IPS-NIHi7 (cell line): ENCODE measurements at regions not wholly inside any gene's neighbourhood (a gene's known extent, or its start where the extent isn't known, plus 50 kb on each side); places are given as distances from the start of the nearest gene placed in this dataset.
"Not testable (repeated sequence)": the region's sequence is repeated elsewhere in the genome, so short reads cannot be mapped to it uniquely, and the experiment has no call there.

Experiments
- DNase-seq: peaks from one replicate; pipeline ENCODE4 v3.0.0; 2012; ENCODE audit warnings: mixed read lengths; ENCODE audit errors: extremely low spot score

DNA sequence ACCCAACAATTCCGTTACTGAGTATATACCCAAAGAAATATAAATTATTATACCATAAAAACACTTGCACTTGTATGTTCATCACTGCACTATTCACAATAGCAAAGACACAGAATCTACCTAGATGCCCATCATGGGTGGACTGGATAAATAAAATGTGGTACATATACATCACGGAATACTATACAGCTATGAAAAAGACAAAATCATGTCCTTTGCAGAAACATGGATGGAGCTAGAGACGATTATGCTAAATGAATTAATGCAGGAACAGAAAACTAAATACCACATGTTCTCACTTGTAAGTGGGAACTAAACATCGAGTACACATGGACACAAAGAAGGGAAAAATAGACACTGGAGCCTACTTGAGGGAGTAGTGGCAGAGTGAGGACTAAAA, 185.3 kb downstream of the PYDC2 start:
- no peak for DNase-seq

DNA sequence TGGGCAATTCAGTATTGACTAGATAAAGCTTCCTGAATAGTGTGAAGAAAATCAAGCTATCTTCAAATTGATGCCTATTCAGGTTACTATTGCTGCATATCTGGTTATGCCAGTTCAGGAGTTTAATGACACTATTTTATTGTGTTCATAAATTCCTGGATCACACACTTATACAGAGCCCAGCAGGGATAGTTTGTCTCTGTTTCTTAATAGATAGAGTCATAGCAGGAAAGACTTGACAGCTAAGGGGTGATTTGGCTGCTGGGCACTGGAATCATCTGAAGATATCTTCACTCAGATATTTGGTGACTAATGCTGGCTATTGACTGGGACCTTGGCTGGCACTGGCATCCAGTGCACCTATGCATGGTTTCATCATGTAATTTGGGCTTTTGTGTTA, 187.8 kb downstream of the PYDC2 start:
- DNase-seq: no peak

DNA sequence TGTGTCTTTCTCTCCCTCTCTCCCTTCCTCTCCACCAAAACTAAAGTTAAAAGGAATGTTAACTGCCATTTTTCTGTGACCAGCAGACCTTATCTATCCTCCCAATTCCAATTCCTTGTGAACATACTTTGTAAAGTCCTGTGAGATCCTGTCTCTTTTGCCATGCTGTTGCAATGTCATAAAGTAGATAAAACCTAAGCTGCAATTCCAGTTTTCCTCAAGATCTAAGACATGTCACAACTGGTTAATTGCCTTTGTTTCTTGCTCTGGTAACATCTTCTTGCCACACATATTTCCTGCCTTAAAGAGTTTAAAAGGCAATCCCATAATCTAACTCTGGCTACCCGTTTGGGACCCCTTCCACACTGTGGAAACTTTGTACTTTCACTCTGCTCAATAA, 188.7 kb downstream of the PYDC2 start:
- DNase-seq: no peak

DNA sequence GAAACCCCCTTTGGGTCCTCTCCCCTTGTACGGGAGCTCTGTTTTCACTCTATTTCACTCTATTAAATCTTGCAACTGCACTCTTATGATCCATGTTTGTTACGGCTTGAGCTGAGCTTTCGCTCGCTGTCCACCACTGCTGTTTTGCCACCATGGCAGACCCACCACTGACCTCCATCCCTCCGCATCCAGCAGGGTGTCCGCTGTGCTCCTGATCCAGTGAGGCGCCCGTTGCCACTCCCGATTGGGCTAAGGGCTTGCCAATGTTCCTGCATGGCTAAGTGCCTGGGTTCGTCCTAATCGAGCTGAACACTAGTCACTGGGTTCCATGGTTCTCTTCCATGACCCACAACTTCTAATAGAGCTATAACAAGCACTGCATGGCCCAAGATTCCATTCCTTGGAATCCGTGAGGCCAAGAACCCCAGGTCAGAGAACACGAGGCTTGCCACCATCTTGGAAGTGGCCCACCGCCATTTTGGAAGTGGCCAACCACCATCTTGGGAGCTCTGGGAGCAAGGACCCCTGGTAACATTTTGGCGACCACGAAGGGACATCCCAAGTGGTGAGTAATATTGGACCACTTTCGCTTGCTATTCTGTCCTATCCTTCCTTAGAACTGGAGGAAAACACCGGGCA, 197.9 kb downstream of the PYDC2 start:
- not testable (repeated sequence) for DNase-seq

DNA sequence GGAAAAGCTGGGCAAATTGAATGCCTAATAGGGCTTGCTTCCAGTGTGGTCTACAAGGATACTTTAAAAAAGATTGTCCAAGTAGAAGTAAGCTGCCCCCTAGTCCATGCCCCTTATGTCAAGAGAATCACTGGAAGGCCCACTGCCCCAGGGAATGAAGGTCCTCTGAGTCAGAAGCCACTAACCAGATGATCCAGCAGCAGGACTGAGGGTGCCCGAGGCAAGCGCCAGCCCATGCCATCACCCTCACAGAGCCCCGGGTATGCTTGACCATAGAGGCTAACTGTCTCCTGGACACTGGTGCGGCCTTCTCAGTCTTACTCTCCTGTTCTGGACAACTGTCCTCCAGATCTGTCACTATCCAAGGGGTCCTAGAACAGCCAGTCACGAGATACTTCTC, 201.2 kb downstream of the PYDC2 start:
- not testable (repeated sequence) for DNase-seq

DNA sequence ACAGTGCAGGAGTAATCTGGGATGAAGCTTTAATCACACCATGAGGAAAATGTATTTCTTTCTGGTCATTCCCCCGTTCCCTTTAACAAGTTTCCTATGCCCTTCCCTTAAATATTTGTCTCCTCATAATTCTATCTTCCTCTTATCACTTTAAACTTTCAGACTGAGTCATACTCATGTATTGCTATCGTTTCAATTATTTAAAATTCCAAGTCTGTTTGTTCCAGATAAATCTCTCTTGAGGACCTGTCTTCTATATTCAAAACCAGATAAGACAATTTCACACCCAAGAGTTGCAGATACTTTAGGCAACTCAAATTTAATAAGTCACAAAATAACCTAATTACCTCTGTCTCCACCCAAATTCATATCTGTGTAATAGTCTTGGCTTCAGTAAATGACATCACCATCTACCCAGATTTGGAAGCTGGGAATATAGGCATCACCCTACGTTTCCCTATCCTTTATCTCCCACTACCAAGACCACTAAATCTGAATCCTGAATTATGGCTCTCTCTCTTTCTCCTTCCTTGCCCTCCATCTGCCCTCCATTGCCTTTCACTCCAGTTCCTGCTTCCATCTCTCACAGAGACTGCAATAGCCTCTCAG, 220.1 kb downstream of the PYDC2 start:
- no peak for DNase-seq

DNA sequence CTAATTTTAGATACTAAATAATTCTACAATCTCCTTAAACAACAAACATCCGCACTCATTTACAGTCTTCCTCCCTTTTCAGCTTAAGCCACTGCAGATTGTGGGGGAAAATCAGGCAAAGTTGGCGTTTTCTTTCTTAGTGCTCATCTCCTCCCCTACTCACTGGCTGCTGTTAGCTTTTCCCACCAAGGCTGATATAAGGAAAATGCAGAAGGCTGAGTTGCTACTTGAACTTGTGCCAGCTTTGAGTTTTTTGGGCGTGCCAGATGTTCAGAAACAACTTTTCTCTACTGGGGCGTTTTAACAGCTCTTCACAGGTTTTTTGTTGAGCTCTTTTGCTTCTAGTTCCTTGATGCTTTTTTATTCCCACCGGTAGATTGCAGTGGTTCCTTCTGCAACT, 222.0 kb downstream of the PYDC2 start:
- no peak for DNase-seq

DNA sequence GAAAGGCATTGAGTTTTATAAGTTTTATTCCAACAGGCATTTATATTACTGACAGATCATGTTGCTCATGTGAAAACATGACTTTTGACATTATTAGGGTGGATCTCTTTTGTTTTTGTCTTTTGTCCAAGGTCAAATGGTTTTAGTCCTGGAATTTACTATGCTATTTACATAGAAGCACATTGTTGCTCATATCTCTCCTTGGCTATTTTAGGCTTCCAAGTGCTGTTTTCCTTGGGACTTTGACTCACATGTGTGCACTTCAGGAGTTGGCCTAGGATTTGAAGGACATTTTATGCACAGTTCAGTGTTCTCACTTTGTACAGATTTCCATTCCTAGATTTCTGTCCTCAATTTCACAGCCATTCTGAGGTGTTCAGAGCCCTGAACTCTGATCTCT, 225.7 kb downstream of the PYDC2 start:
- DNase-seq: no peak

DNA sequence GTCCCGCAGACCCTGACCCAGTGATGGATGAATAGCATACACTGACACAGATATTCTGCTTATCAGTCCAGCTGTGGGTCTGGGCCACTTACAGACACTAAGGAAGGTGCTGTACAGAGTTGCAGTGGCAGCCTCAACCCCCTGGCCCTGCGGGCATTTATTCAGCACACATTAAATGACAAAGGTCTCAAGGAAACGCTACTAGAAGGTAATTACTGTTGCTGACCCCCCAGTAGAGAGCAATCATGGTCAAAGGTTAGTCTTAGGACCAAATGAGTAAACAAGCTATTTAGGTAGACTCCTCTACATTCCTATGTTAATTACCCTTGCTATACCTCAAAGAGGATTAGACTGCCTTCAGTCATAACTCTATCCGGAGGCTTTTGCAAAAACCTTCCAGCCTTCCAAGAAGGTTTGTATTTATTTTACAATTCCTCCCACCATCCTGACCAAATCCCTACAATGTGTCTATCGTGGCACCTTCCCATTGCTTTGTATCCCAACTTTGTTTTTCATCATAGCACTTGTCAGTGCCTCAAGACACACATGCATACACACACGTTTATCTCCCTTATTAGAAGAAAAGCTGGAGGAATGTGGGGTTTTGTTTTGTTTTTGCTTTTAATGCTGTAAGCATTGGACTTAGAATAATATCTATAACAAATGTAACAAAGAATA, 227.9 kb downstream of the PYDC2 start:
- no peak for DNase-seq

DNA sequence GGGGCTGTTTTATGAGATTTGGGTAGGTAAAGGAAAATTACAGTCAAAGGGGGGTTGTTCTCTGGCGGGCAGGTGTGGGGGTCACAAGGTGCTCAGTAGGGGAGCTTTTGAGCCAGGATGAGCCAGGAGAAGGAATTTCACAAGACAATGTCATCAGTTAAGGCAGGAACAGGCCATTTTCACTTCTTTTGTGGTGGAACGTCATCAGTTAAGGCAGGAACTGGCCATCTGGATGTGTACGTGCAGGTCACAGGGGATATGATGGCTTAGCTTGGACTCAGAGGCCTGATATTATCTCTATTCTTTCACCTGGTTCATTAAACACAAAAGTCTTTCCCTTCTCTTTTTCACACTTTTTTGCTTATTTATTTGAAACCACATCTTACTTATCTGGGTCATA, 230.2 kb downstream of the PYDC2 start:
- not testable (repeated sequence) for DNase-seq

DNA sequence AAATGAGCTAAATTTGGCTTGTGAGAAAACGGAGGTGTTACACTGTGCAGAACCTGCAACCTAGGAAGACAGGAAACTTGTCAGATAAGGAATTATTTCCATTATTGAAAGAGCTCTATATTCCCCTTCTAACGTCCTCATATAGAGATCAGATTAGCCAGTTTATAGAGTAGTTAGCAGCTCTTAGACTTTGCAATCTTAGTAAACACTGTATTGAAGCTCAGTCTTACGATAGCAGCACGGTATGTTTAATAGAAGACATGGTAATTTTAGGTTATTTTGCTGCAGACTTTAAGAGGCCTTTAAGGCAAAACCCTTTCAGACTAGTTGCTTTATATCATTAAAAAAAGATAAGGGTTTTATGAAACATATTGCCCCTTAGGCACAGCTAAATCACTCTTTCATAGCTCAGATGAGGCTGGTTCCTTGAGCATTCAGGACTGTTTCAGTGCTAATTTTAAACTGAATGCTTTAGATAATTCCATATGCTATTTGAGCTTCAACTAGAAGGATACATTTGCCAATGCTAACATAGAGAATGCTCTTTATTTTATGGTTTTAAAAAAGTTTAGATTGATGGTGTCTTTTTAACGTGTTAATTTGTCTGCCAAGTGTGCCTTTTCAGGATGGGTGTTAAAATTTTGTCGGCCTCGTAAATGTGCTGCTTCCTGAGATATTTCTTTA, 234.3 kb downstream of the PYDC2 start:
- no peak for DNase-seq

DNA sequence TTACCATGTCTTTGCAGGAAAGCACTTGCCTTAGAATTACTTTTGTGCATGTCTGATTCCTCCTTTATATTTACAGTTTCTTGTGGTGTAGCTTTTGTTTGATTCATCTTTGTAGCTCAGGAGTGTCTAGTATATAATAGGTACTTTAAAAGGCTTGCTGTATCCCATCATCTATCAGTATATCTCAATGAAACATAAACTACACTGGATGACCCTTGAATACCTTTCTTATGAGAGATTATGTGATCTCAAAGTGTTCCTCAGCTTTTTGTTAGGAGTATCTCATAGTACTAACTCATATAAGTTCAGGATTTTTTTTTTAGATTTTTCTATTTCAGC, 234.8 kb downstream of the PYDC2 start:
- DNase-seq: no peak

DNA sequence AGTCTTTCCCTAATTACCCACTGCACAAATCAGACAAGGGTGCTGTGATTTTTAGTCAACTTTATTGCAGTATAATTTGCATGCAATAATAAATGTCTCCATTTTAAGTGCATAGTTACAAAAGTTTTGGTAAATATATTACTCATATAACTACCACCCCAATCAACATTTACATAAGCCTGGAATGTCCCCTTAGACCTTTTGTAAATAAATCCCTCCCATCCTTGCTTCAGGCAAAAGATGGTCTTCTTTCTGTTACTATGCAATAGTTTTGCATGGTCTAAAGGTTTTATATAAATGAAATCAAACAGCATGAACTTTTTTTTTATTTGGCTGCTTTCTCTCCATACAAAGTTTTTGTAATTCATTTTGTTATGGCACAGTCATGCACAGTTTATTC, 235.4 kb downstream of the PYDC2 start:
- no peak for DNase-seq

DNA sequence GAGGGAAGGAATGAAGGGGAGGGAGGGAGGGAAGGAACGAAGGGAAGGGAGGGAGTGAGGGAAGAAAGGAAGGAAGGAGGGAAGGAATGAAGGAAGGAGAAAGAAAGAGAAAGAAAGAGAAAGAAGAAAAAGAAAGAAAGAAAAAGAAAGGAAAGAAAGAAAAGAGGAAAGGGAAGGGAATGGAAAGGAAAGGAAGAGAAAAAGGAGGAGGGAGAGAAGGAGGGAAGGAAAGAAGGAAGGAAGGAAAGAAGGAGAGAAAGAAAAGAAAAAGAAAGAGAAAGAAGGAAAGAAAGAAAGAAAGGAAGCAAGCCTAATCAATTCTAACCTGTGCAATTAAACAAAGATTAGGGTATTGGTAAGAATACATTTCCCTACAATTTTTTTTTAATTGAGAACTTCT, 238.6 kb downstream of the PYDC2 start:
- DNase-seq: no peak

DNA sequence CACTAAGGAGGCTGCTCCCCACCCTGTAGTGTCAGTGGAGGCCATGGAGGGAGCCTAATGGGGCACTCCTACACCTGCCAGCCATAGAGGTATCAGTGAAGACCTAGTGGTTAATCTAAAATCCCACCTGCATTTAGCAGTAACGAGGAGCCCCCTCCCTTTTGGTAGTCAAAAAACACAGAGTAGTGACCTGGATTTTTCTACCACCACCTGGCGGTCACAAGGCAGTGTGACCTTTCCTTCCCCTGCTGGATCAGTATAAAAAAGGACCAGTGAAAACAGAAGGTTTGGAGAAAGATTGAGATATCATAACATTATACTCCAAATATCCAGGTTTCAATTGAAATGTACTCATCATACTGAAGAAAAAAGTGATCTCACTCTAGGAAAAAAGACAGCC, 241.2 kb downstream of the PYDC2 start:
- peak; percentile 45 for DNase-seq

DNA sequence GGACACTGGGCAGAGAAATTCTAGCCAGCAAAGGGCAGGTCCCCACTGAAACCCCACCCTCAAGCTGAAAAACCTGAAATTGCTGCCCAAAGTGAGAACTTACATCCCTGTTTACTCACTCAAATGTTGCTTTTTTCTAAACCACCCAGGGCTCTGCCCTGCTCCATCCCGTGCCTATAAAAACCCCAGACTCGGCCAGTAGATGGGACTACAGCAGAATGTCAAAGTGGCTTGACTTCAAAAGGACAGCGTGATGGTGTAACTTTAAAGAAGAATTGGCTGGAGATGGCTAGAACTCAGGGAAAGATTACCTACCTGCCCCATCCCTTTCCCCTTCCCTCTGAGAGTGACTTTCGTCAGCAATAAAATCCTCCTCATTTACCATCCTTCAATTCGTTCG, 246.9 kb downstream of the PYDC2 start:
- DNase-seq: no peak

DNA sequence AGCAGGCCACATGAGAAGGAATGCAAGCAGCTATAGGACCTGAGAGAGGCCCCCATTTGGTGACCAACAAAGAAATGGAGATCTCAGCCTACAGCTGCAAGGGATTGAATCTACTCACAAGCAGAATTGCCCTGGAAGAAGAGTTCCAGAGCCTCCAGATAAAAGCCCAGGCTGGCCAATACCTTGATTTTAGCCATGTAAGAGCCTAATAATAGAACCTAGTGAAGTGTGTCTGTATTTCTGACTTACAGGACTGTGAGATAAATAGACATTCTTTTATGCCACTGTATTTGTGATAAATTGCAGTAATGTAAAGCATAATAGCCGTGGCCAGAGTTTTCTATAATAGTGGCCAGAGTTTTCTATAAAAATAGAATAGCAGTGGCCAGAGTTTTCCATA, 254.6 kb downstream of the PYDC2 start:
- no peak for DNase-seq

DNA sequence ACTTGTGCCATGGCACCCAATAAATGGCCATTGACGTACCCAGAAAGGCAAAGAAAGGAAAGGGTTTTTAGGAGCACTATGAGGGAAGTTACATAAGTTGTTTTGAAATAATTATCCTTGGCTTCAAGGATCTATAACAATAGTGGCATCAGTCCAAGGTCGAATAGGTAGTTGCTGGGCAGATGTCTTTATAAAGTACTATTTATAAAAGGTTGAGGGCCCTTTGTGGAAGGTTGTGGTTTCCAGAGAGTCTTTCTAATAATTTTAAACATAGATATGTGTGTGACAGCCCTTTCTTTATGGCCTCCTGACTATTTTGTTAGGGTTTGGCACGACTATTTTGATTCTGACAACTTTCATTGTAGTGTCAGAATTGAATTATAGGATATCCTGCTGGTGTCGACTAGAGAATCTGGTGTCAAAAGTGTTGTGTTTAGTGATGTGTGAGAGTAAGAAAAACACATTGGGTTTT, 260.5 kb downstream of the PYDC2 start:
- no peak for DNase-seq

DNA sequence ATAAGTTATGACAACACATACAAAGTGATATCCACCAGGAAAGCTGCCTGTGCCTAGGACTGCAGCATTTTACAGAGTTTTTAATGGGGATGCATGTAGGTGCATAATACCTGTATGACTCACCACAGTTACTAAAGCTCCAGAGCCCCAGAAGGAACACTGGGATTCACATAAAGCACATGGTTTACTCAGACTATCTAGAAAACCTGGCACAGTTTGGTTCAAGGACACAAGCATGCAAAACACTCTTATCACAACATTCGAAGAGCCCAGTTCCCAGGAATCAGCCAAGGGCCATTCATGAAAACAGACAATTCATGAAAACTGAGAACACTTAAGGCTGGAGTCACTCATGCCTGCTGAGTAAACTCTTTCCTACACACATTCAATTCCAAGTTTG, 261.0 kb downstream of the PYDC2 start:
- DNase-seq: no peak

DNA sequence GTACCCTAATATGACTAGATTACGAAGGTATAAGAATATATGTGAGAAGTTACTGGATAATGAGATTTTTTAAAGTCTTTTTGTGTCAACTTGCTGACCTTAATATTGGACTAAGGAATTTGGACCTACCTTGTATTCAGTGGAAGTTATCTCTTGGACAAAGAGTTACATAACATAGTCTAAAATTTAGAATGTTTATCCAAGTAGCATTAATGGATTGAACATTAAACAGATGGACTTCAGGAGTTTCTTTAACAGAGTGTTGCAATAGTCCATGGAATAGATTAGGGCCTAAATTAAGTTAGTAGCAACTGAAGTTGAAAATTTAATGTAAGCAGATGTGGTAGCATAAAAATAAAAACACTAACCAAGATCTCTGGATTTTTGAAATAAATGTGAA, 266.4 kb downstream of the PYDC2 start:
- no peak for DNase-seq

DNA sequence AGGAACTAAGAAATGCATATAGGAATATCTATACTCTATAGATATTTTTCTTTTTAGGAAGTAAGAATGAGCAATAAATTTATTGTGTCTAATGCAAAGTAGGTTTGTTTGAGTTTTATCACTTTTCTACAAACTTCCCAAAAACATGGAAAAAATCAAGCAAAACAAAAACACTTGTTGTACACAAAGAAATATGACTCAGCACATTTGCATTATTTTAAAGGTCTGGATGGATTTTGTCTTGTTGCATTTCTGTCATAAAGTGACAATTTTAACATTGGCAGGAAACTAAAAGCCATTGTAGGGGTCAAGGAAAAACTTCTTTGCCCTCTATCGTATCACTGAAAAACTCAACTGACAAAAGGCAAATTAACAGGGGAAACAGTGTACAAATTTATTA, 267.2 kb downstream of the PYDC2 start:
- no peak for DNase-seq

DNA sequence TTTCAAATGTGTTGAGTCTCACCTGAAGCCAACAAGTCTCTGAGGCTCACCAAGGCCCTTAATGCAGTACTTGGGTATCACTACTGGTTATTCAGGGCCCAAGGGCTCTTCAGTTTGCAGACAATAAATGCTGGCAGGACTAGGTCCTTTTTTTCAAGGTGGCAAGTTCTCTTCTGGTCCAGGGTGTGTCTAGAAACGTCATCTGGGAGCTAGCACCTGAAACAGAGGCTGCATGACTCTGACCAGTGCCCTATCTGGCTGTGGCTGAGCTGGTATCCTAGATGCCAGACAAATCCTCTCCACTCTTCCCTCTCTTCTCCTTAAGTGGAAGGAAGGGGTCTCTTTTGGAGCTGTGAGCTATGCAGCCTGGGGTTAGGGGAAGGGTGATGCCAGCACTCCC, 276.8 kb downstream of the PYDC2 start:
- no peak for DNase-seq

DNA sequence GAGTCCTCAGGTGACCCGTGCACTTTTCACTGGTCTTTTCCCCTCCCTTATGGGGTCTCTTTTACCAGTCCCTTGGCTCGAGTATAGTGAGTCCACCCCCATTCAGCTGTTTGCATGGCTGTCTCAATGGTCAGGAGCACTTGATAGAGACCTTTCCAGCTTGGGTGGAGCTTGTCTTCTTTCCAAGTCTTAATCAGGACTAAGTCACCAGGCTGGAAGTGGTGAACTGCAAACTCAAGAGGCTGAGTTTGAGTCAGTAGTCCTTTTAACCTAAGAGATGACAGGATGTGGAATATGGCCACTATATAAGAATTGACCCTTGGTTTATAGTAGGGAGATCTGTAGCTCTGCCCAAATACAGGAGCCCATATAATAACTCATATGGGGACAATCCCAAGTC, 279.7 kb downstream of the PYDC2 start:
- no peak for DNase-seq
